Tibial nerve (tissue), 4 donors: ENCODE measurements at regions not wholly inside any gene's neighbourhood (a gene's known extent, or its start where the extent isn't known, plus 50 kb on each side); places are given as distances from the start of the nearest gene placed in this dataset.

Experiments used
- DNase-seq, 2 donors: peaks; one replicate each; pipeline ENCODE4 v3.0.0-alpha.2; 2019; ENCODE audit warnings: low spot score in 2 of 2
- H3K27ac ChIP-seq, 4 donors: fragments of 200-600 bp; sonication (generic) in 3 of 4; one replicate each; pipeline ENCODE4 v1.5.1; 2017 to 2019; ENCODE audit warnings: mild to moderate bottlenecking in 1 of 4
- H3K27me3 ChIP-seq, 2 donors: fragments of 200-600 bp; sonication (generic) in 1 of 2; one replicate each; pipeline versions ENCODE4 v1.5.1 to v1.6.0; 2017 to 2019
- H3K36me3 ChIP-seq, 3 donors: fragments of 200-600 bp; sonication (generic); one replicate each; pipeline ENCODE4 v1.5.1; 2018 to 2019
- H3K4me1 ChIP-seq, 4 donors: fragments of 200-600 bp; sonication (generic) in 3 of 4; one replicate each; pipeline ENCODE4 v1.5.1; 2017 to 2019
- H3K4me3 ChIP-seq, 4 donors: fragments of 200-600 bp; sonication (generic) in 3 of 4; one replicate each; pipeline ENCODE4 v1.5.1; 2017 to 2019; ENCODE audit warnings: mild to moderate bottlenecking in 1 of 4, moderate library complexity in 1 of 4
- H3K9me3 ChIP-seq, 4 donors: fragments of 200-600 bp; sonication (generic) in 3 of 4; one replicate each; pipeline ENCODE4 v1.5.1; 2017 to 2019
- CTCF ChIP-seq, 5 experiments: fragments of 200-600 bp in 3 of 5; fragments of 450-650 bp in 2 of 5; sonication (generic) in 3 of 5; IDR thresholded peaks; one replicate each; pipeline ENCODE4 v1.5.1; 2016 to 2019; ENCODE audit warnings: antibody characterized with exemption in 5 of 5, mild to moderate bottlenecking in 3 of 5, moderate library complexity in 2 of 5
- EP300 ChIP-seq, 2 donors: sonication (generic); formaldehyde crosslinking; IDR thresholded peaks; one replicate each; pipeline ENCODE4 v1.6.1; 2017; ENCODE audit warnings: antibody characterized with exemption in 2 of 2, mild to moderate bottlenecking in 1 of 2
- POLR2A ChIP-seq, 2 donors: fragments of 450-650 bp; IDR thresholded peaks; one replicate each; pipeline ENCODE4 v1.6.1; 2017; ENCODE audit warnings: antibody characterized with exemption in 2 of 2, mild to moderate bottlenecking in 2 of 2, moderate library complexity in 2 of 2
- WGBS, 2 donors: methylation state at CpG; one replicate each; pipeline ENCODE4 v1.1.5; 2018; 5-methylcytosine and 5-hydroxymethylcytosine counted together

- no peak for DNase-seq
- Histone ChIP-seq H3K4me1 (no peaks in the 10 kb centered on the region), H3K9me3 (no peaks in the 10 kb centered on the region), H3K4me3 (no peak overlapping the region), H3K36me3 (no peaks in the 10 kb centered on the region), H3K27ac (no peak overlapping the region), H3K27me3 (no peaks in the 10 kb centered on the region)
- WGBS, 2 donors = 71 to 74% methylated on average over 1 of the region's 1 CpG
- TF ChIP-seq EP300 (IDR thresholded peaks at IDR 0.05) (no peak), POLR2A (IDR thresholded peaks at IDR 0.05) (no peak), CTCF (IDR thresholded peaks at IDR 0.05) (no peak)
Observed at GRCh38 chr11:81853791-81854190, 879.9 kb downstream of the FAM181B start.

GRCh38 chr11:81852896-81853295 lies 880.8 kb downstream of the FAM181B start:
- no peak overlapping the region for H3K4me3 ChIP-seq
- H3K27ac ChIP-seq = no peak overlapping the region
- 41 to 49% methylated on average over 1 of the region's 1 CpG for WGBS, 2 donors
- no peaks in the 10 kb centered on the region for H3K36me3 ChIP-seq
- H3K27me3 ChIP-seq = no peaks in the 10 kb centered on the region
- no peaks in the 10 kb centered on the region for H3K4me1 ChIP-seq
- no peak for TF ChIP-seq POLR2A (IDR thresholded peaks at IDR 0.05)
- no peak for TF ChIP-seq CTCF (IDR thresholded peaks at IDR 0.05)
- TF ChIP-seq EP300 (IDR thresholded peaks at IDR 0.05) = no peak
- DNase-seq = no peak
- no peaks in the 10 kb centered on the region for H3K9me3 ChIP-seq

- Histone ChIP-seq H3K9me3 (no peaks in the 10 kb centered on the region), H3K27ac (no peak overlapping the region), H3K4me1 (no peaks in the 10 kb centered on the region), H3K36me3 (no peaks in the 10 kb centered on the region), H3K4me3 (no peak overlapping the region), H3K27me3 (no peaks in the 10 kb centered on the region)
- TF ChIP-seq EP300 (IDR thresholded peaks at IDR 0.05) (no peak), CTCF (IDR thresholded peaks at IDR 0.05) (no peak), POLR2A (IDR thresholded peaks at IDR 0.05) (no peak)
- WGBS, 2 donors = 17 to 26% methylated on average over 5 of the region's 5 CpGs
- DNase-seq = no peak
Observed at GRCh38 chr11:81840380-81840779, 893.3 kb downstream of the FAM181B start.

GRCh38 chr11:81839976-81840375 lies 893.7 kb downstream of the FAM181B start:
- no peak for TF ChIP-seq EP300 (IDR thresholded peaks at IDR 0.05)
- no peak for TF ChIP-seq POLR2A (IDR thresholded peaks at IDR 0.05)
- no peak for TF ChIP-seq CTCF (IDR thresholded peaks at IDR 0.05)
- no peaks in the 10 kb centered on the region for H3K27me3 ChIP-seq
- no peaks in the 10 kb centered on the region for H3K36me3 ChIP-seq
- no peak overlapping the region for H3K4me3 ChIP-seq
- no peaks in the 10 kb centered on the region for H3K9me3 ChIP-seq
- H3K4me1 ChIP-seq = no peaks in the 10 kb centered on the region
- DNase-seq = no peak
- 33 to 40% methylated on average over 1 of the region's 1 CpG for WGBS, 2 donors
- H3K27ac ChIP-seq = no peak overlapping the region

GRCh38 chr11:81839016-81839415 lies 894.6 kb downstream of the FAM181B start:
- Histone ChIP-seq H3K36me3 (no peaks in the 10 kb centered on the region), H3K4me1 (no peaks in the 10 kb centered on the region), H3K4me3 (no peak overlapping the region), H3K27me3 (no peaks in the 10 kb centered on the region), H3K9me3 (no peaks in the 10 kb centered on the region), H3K27ac (no peak overlapping the region)
- TF ChIP-seq CTCF (IDR thresholded peaks at IDR 0.05) (no peak), EP300 (IDR thresholded peaks at IDR 0.05) (no peak), POLR2A (IDR thresholded peaks at IDR 0.05) (no peak)
- 96 to 99% methylated on average over 3 of the region's 3 CpGs for WGBS, 2 donors
- no peak for DNase-seq
